ENCODE measurements at regions not wholly inside any gene's neighbourhood (a gene's known extent, or its start where the extent isn't known, plus 50 kb on each side); places are given as distances from the start of the nearest gene placed in this dataset.

DNA sequence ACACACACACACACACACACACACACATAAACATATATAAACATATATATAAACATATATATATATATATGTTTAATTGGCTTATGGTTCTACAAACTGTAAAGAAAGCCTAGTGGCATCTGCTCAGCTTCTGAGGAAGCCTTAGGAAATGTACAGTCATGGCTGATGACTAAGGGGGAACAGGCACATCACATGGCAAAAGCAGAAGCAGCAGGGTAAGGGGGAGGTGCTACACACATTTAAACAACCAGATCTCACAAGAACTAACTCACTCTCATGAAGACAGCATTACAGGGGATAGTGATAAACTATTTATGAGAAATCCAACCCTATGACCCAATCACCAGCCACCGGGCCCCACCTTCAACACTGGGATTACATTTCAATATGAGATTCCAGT, 922.9 kb downstream of the SI start:
- Mint-ChIP-seq H3K4me3 (ENCODE audit: low read depth, unreplicated experiment) (no peak overlapping the region), H3K36me3 (ENCODE audit: insufficient read depth, unreplicated experiment) (no peaks in the 10 kb centered on the region), H3K27me3 (ENCODE audit: unreplicated experiment) (no peaks in the 10 kb centered on the region), H3K27ac (ENCODE audit: unreplicated experiment) (no peak overlapping the region), H3K9me3 (ENCODE audit: low read depth, unreplicated experiment) (peaks cover 8% of the 10 kb centered on the region), H3K4me1 (ENCODE audit: low read depth, unreplicated experiment) (no peaks in the 10 kb centered on the region)
- TF ChIP-seq CTCF (IDR thresholded peaks at IDR 0.05; ENCODE audit: unreplicated experiment): no peak
- DNase-seq: no peak
- intact Hi-C loops (cut with micrococcal nuclease; ENCODE audit: unreplicated experiment): no loop called here
- no TSS peak for BruUV-seq (replicated peaks)
- CTCF ChIA-PET: no interaction called here

GRCh38 chr3:164144824-164145223, 933.5 kb downstream of the SI start:
- H3K27ac Mint-ChIP-seq (ENCODE audit: unreplicated experiment): no peak overlapping the region
- no peak for TF ChIP-seq CTCF (IDR thresholded peaks at IDR 0.05; ENCODE audit: unreplicated experiment)
- no peaks in the 10 kb centered on the region for H3K36me3 Mint-ChIP-seq (ENCODE audit: insufficient read depth, unreplicated experiment)
- H3K9me3 Mint-ChIP-seq (ENCODE audit: low read depth, unreplicated experiment): peaks cover 22% of the 10 kb centered on the region
- H3K4me3 Mint-ChIP-seq (ENCODE audit: low read depth, unreplicated experiment): no peak overlapping the region
- CTCF ChIA-PET: no interaction called here
- no peak for DNase-seq
- BruUV-seq (replicated peaks): no TSS peak
- intact Hi-C loops (cut with micrococcal nuclease; ENCODE audit: unreplicated experiment): no loop called here
- no peaks in the 10 kb centered on the region for H3K27me3 Mint-ChIP-seq (ENCODE audit: unreplicated experiment)
- H3K4me1 Mint-ChIP-seq (ENCODE audit: low read depth, unreplicated experiment): no peaks in the 10 kb centered on the region

DNA sequence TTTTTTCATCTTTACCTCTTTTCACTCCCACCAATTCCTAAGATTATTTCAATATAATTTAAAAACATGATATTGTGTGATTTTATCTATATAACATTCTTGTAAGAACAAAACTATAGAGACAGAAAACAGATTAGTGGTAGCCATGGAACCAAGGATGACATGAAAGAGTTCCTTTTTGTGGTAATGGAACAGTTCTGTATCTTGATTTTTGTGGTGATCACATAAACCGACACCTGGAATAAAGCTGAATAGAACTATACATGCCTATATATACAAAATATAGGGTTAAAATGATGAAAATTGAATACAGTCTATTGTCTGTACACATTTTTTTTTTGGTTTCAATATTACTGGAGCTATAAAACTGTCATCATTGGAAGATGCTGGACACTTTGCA, 945.4 kb downstream of the SI start:
- Mint-ChIP-seq H3K27me3 (ENCODE audit: unreplicated experiment) (no peaks in the 10 kb centered on the region), H3K4me1 (ENCODE audit: low read depth, unreplicated experiment) (no peaks in the 10 kb centered on the region), H3K27ac (ENCODE audit: unreplicated experiment) (no peak overlapping the region), H3K4me3 (ENCODE audit: low read depth, unreplicated experiment) (no peak overlapping the region), H3K9me3 (ENCODE audit: low read depth, unreplicated experiment) (peaks cover 2% of the 10 kb centered on the region), H3K36me3 (ENCODE audit: insufficient read depth, unreplicated experiment) (no peaks in the 10 kb centered on the region)
- no peak for DNase-seq
- intact Hi-C loops (cut with micrococcal nuclease; ENCODE audit: unreplicated experiment): no loop called here
- no peak for TF ChIP-seq CTCF (IDR thresholded peaks at IDR 0.05; ENCODE audit: unreplicated experiment)
- BruUV-seq (replicated peaks): no TSS peak
- CTCF ChIA-PET: no interaction called here

GRCh38 chr3:164113371-164114332, 964.6 kb downstream of the SI start:
- no peak for TF ChIP-seq CTCF (IDR thresholded peaks at IDR 0.05; ENCODE audit: unreplicated experiment)
- Mint-ChIP-seq H3K4me3 (ENCODE audit: low read depth, unreplicated experiment) (no peak overlapping the region), H3K27me3 (ENCODE audit: unreplicated experiment) (no peaks in the 10 kb centered on the region), H3K9me3 (ENCODE audit: low read depth, unreplicated experiment) (peaks cover 6% of the 10 kb centered on the region), H3K36me3 (ENCODE audit: insufficient read depth, unreplicated experiment) (no peaks in the 10 kb centered on the region), H3K4me1 (ENCODE audit: low read depth, unreplicated experiment) (no peaks in the 10 kb centered on the region), H3K27ac (ENCODE audit: unreplicated experiment) (no peak overlapping the region)
- BruUV-seq (replicated peaks): no TSS peak
- DNase-seq: no peak
- intact Hi-C loops (cut with micrococcal nuclease; ENCODE audit: unreplicated experiment): no loop called here
- CTCF ChIA-PET: no interaction called here

Data from Calu3 (cell line).